ENCODE measurements at regions not wholly inside any gene's neighbourhood (a gene's known extent, or its start where the extent isn't known, plus 50 kb on each side); places are given as distances from the start of the nearest gene placed in this dataset.

GRCh38 chr4:105093975-105094374, 52.7 kb upstream of the TET2 start:
- TF ChIP-seq, protein P1, sequence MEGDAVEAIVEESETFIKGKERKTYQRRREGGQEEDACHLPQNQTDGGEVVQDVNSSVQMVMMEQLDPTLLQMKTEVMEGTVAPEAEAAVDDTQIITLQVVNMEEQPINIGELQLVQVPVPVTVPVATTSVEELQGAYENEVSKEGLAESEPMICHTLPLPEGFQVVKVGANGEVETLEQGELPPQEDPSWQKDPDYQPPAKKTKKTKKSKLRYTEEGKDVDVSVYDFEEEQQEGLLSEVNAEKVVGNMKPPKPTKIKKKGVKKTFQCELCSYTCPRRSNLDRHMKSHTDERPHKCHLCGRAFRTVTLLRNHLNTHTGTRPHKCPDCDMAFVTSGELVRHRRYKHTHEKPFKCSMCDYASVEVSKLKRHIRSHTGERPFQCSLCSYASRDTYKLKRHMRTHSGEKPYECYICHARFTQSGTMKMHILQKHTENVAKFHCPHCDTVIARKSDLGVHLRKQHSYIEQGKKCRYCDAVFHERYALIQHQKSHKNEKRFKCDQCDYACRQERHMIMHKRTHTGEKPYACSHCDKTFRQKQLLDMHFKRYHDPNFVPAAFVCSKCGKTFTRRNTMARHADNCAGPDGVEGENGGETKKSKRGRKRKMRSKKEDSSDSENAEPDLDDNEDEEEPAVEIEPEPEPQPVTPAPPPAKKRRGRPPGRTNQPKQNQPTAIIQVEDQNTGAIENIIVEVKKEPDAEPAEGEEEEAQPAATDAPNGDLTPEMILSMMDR (IDR thresholded peaks at IDR 0.05), result no peak
- no peak for TF ChIP-seq POLR2A (IDR thresholded peaks at IDR 0.05)
